Activated gamma-delta T cell treated with anti-CD3 and anti-CD28 coated beads, Interleukin-2, amount 50 U/mL, for 16 hours (primary cell): ENCODE measurements at regions not wholly inside any gene's neighbourhood (a gene's known extent, or its start where the extent isn't known, plus 50 kb on each side); places are given as distances from the start of the nearest gene placed in this dataset.

Experiments used
- DNase-seq: peaks from one replicate; pipeline ENCODE4 v3.0.0-alpha.2; 2020; ENCODE audit warnings: low read depth

DNA sequence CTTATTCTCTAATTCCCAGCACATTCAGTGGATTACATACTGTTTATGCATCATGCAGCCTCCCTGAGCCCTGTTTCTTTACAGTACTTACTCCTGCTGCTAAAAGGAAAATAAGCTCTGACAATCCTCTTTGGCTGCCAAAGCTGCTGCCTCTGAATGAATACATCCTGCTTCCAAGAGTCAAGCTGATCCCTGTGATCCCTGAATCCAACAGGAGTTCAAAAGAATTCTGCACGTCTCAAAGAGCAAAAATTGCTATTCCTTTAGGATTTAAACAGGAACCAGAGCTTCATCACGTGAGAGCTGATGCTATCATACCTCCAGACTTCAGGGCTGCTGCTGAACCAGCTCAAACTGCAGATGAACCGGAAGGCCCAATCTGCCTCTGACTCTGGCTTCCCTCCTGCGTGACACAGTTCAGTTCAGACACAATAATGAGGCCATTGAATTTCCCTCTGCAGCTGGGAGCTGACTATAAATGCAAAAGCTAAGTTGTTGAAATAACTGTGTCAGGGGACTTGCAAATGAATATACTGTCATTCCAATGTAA is 851.0 kb upstream of the PHF14 start:
- DNase-seq = no peak

DNA sequence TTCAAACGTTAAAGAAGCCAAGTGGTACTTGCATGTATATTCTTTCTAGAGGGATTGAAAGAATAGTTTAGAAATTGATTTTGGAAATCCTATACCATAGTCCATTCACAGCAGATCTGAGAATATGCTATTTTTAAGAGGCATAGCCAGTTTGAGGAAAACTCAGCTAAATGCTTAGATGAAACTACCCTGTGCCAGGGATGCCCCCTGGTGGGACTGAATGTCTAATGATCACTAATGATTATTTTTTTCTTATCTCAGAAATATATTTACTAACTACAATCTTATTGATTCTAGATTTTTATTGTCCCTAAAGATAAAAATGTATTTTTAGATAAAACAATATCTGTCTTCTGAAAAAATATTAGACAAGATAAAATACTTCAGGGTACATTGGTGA is 844.9 kb upstream of the PHF14 start:
- no peak for DNase-seq

DNA sequence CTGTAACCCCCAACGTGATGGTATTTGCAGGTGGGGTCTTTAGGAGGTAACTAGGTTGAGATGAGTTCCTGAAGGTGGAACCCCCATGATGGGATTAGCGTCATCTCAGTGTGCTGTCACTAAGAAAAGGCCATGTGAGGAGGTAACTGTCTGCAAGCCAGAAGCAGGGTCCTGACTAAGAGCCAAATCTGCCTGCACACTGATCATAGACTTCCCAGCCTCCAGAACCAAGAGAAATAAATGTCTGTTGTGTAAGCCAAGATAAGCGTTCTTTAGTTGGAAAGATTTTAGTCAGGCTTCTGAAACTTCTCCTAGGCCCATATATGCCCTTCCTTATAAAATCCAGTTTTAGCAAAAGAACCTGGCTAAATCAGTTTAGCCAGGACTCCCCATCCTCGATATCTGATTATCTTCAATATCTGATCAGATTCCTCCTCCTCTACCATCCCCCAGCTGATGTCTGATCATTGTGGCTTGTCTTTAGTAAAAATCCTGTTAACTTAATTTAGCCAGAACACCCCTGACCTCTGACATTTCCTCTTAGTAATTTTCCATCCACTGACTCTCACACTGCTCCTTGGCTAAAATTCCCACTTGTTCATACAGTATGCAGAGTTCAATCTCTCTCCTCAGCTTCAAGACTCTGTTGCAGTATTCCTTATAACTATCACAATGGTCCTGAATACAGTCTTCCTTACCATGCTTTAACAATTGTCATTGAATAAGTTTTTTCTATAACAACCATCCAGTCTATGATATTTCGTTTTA is 835.4 kb upstream of the PHF14 start:
- DNase-seq = no peak

DNA sequence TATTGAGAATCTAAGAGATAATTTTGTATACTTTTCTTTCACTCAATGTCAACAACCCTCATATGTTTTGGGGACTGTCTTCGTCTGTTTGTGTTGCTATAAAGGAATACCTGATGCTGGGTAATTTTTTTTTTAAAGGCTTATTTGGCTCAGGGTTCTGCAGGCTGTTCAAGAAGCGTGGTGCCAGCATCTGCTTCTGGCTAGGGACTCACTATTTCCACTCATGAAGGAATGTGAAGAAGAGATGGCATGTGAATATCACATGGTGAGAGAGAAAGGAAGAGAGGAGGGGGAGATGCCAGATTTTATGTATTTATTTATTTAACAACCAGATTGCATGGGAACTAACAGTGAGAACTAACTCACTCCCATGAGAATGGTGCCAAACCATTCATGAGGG is 827.4 kb upstream of the PHF14 start:
- no peak for DNase-seq

DNA sequence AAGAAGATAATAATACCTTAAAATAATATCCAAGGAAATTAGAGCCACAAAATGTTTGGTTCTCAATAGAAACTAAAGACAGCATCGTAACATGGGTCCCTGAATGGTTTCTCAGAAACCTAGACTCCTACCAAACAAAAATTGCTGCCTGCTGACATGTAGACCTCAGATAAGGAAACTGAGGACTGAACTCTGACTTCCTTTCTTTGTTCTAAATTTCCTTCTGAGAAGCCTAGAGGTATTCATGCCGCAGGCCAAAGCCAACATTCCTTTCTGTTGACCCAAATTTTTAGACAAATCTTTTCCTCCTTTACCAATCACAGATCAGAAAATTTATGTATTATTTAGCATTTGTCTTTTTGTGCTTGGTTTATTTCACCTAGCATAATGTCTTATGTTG is 816.7 kb upstream of the PHF14 start:
- no peak for DNase-seq

DNA sequence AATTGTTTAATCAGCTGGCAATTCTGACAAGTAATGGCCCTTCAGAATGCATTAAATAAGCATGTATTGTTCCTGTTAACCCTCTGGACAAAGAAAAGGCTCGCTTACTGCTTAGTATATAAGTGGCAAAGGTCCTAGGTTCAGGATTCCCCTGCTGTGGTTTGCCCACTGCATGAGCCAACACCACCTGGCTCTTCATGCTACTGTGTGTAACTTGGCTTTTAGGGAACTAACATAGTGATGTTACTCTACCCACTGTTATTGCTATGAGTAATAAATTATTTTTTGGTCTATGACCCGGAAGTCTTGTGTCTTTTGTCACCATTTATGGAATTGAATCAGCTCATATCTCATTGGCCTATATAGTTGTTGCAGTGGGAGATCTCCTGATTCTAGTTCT is 791.7 kb upstream of the PHF14 start:
- no peak for DNase-seq

DNA sequence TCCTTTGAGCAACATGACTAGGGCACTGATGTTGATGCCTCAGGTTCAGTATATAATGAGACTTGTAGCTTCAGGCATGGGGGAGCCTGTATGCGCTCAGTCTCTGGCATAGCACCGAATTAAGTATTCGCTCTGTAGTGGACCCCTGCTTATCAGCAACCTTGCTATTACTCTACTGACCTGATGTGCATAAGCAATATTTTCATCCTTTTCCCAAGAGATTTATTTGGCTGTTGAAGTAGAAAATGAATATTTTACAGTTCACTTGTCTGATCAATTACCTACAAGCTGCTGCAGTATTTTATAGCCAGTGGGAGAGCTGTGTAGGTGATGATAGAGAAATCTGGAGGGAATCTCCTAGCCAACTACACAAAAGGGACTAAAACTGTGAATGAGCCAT is 781.6 kb upstream of the PHF14 start:
- no peak for DNase-seq

DNA sequence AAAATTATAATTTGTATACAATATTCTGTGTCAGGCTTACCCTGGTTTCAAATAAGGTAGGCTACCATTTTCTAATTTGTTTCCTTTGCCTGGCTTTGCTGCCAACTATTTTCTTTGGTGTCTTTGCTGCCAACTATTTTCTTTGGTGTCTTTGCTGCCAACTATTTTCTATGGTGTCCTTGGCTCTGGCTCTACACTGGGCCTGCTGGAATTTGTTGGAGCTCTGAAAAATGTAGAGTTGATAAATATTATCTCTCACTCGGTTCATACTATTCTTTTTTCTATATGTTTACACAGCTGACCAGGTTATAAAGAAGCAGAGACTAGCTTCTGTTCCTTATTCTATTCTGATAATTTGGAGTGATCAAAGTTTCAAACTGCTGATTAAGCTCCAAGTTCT is 768.0 kb upstream of the PHF14 start:
- no peak for DNase-seq

DNA sequence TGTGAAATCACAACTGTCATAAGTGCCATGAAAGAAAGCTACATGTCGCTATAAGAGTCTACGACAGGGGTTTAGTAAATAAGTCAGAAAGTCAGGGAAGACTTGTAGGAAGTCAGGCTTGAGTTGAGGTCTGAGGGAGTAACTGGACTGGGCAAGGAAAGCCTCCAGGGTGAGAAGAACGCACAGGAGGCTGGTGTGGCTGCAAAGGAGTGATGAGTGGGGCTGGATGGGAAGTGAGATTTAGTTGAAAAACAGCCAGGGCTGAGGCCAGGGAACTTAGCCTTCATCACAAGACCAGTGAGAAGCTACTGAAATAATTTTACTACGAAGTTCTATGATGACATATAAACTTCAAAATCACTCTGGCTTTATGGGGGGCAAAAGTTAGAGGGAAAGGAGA is 763.7 kb upstream of the PHF14 start:
- no peak for DNase-seq

DNA sequence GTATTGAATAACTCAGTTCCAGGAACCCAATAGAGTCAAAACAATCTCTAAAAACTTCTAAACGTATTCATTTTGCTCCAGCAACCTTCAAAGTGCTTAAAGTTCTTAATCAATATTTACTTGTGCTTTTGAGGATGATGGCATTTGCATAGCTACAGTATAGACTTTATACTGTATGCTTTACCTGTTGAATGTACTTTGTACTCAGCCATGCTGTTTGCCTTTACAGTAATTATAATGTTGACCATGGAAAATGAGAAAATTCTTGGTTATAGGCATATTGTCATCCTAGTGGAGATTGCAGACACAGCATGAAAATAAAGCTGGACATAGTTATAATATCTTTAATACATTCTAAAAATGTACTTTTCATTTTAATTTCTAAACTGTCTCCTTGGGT is 762.7 kb upstream of the PHF14 start:
- no peak for DNase-seq

DNA sequence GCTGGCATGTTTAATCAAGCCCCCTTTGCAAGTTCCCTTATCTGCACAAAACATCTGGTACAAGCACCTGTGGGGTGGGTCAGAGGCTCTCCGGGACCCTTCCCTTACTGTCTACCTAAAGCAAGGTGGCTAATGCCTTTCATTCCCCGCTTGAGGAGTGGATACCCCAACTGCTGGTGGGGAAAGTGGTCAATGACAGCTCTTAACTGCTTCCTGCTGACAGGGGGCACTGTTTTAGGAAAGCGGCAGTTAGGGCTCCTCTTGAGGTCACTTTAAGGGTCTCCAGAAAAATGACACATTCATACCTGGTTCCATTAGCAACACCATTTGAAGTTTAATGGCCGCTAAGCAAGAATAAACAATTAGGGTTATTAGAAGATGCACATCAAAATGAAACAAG is 761.8 kb upstream of the PHF14 start:
- no peak for DNase-seq

DNA sequence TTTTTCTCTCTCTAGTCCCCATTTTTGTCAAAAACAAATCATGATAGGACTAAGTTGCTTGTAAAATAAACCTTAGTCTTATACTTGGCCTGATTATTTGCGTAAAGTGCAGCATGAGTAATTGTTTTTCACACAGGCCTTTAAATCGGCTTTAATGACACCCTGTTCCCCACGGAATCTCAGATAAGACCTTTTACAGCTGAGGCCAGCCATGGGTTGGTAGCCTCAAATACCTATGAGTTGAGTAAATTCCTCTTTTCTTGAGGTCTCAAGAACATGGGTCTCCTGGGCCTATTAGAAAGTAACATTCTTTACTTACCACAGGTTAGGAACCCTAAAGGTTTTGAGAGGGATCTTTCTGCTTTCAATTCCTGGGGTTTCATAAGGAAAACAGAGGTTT is 761.0 kb upstream of the PHF14 start:
- no peak for DNase-seq

DNA sequence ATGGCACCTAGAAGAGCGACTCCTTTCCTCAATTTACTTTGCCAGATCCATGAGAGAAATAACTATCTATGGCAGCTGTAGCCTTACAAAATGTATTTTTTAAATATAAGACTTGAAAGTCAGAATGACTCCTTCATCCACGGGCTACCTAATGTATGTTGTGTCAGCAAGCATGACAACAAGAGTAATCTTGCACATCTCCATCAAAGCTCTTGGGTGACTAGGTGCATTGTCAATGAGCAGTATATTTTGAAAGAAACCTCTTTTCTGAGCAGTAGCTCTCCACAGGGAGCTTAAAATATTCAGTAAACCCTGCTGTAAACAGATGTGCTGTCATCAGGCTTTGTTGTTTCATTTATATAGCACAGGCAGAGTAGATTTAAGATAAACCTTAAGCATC is 757.2 kb upstream of the PHF14 start:
- DNase-seq = no peak

DNA sequence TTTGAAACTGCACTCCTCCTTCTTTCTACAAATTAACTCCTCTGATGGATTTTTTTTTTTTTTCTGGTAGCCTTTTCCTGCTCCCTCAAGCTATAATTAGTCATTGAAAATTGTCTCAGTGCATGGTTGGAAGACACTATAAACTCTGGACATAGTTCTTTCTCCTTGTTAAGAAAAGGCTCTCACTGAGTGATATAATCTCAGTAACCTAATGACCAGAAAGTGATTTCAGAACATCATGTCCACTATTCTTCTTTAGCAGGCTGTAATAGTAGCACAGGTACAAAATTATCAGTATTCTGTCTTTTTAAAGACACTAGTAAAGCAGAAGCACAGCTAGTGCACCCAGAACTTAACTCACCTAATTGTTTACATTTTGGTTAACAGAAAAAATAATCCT is 752.6 kb upstream of the PHF14 start:
- DNase-seq = no peak

DNA sequence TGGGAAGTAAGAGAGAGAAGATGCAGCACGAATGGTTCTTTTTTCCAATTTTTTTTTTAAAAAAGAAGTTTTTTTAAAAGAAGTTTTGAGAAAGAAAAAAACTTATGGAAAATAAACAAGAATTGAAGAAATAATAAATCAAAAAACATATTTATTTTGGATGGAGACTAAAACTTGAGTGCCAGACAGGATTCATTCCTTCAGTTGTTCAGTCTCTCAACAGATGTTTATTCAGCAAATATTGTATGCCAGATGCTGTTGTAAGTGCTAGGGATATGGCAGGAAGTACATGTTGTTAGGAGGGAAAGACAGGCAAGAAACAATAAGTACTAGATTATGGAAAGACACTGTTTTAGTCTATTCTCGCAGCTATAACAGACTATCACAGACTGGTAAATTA is 750.7 kb upstream of the PHF14 start:
- no peak for DNase-seq

DNA sequence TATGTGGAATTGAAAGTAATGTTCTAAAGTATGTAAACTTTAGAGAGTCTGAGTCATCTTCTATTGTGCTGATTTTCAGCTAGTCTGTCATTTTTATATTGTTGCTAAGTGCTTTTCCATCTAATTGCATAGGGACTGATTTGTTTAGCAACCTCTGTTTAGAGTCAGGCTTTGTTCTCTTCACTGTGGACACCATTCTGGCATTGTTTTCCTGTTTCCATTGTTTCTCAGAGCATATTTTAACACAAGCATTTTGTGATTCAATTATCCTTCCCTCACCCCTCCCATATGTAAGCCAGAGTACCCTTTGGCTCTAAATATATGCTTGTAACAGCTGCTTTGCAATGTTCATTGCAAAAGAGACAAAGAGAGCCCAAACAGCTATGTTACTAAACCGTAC is 748.4 kb upstream of the PHF14 start:
- DNase-seq = no peak

DNA sequence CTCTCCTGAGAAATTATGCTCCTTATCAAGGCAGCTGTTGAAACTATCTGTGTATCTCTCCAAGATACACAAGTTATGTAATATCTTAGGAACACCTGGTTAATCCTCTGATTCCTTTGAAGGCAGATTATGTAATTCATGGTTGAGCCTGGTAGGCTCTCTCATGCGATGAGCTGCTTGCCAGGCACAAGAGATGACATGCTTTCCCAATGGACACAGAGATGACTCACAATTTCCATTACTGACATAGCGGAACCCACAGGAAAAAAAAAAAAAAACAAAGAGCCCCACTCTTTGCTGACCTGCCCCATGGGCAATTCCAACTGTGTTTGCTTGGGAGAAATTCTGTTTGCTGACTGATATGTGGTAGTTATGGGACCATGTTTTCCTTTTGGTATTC is 736.4 kb upstream of the PHF14 start:
- DNase-seq = no peak

DNA sequence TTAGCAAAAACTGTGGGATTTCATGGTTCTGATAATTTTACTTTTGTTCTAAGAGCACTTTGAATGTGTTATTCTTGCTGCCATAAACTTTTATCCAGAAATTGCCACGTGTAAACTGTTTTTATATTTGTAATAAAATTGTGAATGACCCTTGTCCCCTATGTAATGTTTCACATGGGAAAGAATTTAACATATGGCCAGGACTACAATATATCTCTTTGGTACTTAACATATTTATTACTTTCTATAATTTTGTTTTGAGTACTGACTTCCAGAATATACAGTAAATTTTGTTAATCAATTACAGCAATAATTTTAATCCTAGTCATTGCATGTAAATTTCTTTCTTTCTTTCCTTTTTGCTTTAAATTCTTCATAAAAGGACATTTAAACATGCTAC is 735.0 kb upstream of the PHF14 start:
- no peak for DNase-seq

DNA sequence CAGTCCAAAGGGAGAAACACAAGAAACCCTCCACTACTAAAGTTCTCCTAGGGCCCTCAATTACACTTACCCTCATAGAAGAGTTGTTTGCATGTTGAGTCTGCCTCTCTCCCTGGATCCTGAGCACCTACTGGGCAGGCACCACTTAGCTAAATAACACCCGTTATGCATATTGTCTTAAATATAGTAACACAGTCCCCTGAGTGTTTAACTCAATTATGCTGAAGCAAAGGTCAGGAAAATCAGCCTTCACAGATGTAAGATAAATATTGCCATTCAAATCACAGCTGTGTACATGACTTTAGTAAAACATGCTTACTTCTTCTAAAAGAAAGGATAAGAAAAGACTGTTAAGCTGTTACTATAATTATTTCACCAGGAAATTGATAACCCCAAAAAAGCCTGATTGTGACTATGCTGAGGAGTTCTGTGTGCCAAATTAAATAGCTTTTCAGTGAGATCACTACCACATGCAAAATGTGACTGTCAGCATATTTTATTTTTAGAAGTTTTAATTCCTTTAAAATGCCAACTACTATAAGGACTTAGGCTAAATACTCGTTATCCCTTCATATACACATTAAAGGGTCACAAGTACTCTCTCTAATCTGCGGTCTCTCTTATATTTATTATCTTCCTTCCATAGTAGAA is 733.9 kb upstream of the PHF14 start:
- DNase-seq = no peak

DNA sequence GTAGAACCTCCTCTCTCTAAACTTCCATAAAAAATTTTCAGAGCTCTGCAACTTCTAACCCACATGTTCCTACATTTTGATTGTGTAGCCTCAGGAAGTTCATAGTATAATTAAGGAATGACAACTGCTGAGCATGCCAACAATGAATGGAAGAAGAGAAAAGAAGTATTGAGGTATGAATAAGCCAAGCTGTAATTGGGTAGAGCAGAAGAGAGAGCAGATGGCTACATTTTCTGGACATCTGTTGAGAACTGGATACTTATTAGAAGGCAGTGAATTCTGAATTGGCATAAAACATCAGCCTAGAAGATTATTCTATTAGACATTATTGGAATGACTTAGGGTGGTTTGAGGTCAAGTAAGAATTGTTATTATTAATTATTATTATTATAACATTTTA is 728.3 kb upstream of the PHF14 start:
- no peak for DNase-seq

DNA sequence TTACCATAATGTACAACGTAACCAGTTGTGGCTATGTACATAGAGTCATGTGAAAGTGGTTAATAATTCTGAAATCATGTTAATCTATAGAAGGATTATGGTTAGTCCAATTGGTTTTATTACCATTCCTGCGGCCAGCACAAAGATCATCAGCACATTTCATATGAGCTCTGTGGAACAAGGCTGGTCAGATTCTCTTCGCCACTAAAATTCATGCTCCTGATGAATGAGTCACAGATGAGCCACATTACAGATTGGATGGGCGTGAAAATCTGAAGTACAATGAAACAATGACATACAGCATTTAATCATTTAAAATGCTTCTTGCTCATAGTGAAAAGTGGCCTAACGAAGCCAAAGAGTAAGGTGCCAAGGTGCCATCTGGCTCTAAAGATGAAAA is 716.2 kb upstream of the PHF14 start:
- DNase-seq = no peak

DNA sequence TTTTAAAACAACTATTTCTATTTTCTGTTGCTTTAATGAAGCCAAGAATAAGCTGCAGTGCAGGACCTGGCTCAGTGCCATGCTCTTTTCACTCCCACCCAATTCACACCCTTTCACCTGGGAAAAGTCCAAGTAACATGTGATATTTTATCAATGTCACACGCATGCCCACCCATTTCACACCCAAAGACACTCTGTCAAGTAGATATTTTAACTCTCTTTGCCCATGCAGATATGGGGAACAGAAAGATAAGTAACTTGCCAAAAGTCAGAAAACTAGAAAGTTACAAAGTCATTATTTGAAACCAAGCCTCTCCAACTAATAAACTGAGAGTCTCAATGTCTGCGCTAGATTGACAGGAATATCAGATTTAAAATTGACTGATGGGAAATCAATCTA is 706.7 kb upstream of the PHF14 start:
- no peak for DNase-seq

DNA sequence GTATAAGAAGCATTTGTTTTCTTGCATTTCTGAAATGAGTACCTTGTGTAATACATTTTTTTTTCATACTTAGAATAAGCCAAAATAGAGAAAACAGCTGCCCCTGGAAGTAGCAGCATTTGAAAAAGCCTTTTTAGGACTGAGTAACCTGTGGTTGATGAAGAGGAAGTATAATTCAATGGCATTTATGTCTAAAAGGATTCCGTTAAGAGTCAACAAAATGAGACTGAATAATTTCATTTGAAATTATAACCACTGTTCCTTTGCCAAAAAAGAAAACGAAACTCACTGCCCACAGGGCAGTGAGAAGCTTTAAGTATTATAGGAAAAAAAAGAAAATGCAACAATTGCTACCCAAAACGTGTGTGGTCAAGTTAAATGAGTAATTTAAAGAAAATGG is 705.6 kb upstream of the PHF14 start:
- no peak for DNase-seq

DNA sequence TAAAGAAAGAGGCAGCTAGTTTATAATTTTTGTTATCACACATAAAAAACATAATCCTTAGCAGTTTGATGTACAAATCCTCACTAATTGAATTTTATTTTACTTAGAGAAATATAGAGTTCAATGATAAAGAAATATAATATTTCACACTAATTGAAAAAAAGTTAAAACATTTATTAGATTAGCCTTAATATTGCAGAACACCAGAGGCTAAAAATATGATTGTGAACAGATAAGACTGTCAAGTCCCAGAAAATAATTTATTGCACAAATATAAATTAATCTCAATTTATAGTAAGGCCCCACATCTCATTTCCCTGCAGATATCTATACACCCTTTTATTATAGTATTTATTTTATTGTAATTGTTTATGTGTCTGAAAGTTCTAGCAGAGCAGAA is 690.8 kb upstream of the PHF14 start:
- no peak for DNase-seq
